ENCODE measurements at regions not wholly inside any gene's neighbourhood (a gene's known extent, or its start where the extent isn't known, plus 50 kb on each side); places are given as distances from the start of the nearest gene placed in this dataset.

DNA sequence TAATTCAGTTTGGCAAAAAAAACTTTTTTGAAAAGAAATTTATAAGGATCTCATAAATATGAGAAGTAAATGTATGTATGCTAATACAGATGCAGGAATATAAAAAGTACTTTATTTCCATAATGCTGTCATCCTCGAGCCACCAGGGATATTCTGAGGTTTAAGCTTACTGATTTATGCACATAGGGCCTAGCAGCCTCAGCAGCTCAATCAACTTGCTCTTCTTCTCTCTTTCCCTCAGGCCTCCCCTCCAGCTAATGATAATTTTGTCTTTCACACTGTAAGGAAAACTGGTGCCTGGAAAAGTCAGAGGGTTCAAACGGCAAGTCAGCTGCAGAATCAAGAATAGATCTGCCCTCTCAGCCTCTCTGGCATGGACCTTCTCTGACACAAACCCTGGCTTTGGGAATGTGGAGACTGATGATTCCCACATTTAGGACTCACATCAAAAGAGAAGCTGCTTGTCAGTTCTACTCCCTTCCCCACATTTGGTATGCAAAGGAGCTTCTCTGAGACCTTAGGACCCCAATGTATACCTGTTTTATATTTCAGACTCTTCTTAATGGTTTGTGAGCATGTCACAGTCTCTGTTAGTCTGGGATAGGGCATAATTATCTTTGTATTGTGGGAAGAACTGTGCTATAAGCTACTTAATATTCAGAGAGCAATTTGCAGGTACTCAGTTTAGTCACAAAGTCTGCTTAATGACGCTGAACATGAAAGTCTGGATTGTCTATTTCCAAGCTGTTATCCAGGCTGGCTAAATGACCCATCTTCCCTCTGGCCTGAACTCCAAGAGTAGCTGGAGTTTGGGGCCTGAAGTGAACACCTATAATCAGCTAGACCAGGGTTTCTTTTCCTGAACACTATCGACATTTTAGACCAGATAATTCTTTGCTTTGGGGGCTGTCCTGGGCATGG is 52.1 kb upstream of the DIPK1A start:
- DNase-seq, result no peak

DNA sequence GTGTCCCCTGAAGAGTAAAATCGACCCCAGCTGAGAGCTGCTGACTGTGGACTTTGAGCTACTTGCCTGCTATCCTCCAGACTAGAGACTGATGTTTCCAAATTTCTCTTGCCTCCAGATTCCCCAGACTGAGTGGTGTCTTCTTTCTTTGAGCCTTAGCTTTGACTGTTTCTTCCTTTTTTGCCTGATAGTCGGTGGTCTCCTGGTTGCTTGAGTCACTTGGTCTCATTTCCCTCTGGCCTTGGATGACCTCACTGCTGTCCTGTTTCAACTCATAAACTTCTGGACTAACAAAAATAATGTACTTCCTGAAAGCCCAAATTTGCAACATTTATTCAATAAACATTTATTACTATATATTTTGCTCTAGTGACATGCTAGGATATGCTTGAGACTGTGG is 52.9 kb upstream of the DIPK1A start:
- DNase-seq, result no peak

DNA sequence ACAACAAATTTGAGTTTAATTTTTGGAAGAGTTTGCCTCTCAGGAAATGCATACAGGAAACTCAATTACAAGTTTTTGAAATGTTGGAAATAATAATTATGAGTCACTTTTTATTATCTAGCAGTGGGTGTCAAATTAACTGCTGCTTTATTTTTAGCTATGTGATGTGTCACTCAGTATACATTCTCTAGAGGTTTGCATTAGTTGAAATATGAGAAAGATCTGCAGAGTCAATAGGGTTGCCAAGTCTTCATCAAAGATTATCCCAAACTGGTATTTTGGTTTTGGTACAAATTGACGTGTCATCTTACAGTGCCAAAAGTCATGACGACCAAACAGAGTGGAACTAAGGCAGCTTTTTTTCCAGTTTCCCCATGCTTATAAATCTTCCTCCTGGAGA is 54.3 kb upstream of the DIPK1A start:
- DNase-seq, result no peak

DNA sequence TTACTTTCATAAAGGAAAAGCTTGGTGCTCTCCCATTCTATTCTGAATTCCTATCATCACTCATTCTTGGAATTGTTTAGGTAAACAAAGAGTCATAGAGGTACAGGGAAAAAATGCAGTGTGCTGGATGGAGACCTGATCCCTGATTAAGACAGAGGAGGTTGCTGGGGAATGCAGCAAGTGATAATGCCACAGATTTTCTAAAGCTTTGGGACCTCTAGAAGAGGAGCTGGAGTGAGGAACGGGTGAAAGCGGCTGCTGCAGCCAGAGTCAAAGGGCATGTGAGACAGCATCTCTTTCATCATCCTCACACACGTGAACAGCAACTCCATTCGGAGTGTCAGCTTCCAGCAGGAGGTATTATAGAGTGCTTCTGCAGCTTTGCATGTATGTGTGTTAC is 54.9 kb upstream of the DIPK1A start:
- DNase-seq, result no peak

DNA sequence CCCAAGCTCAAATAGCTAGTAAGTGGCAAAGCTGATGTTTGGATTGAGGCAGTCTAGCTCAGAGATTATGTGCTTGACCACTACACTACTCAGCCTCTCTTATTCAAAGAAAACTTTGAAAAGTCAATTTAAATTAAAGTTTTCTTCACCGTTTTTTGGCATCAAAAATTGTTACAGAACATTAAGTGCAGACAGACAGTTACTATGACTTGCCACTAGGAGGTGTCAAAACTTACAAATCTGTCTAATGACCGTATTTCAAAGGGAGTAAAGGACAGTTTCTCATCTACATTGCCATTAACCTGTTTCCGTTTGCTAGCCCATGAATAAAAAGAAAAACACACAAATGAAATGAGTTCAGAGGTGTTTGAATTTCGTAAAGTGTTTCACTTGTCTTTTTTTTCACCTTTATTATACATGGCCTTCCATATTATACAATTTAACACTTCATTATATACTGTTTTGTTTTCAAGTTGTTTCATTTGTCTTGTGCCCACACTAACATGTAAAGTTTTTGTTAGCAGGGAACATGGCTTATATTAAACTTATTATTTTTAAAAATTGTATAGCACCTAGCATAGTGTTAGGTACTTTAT is 57.4 kb upstream of the MTF2 start:
- DNase-seq, result peak; percentile 57

DNA sequence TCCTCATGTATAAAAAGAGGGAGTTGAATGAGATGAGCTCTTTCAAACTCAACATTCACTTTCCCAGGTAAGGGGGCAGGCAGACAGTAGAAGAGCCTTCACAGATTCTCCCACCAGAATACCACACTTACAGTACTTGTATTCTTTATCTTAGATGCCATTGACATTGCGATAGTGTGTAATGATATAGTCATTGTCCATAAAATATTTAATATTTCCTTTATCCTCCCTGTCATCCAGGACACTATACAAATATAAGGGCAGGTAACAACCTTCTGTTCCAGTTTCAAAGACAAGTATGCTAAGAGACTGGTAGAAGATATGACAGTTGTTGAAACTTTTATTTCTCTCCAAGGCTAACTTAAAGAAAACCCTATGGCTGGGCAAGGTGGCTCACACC is 56.5 kb upstream of the MTF2 start:
- DNase-seq, result no peak

DNA sequence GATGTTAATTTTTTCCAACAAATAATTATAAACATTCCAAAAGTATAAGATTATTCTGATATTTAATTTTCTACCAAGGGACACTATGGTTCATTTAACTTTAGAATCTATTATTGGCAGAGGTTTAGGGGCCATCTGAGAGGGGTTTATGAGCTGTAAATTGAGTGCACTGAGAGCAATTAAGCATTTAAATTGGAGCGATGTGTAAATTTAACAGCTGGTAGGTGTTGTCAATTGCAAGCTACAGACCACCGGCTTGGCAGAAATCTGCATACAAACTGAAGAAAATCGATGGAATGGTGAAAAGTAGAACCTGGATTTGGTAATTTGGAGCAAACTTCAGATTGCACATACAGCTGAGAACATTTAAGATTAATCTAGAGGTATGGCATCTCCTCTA is 55.8 kb upstream of the MTF2 start:
- DNase-seq, result no peak

DNA sequence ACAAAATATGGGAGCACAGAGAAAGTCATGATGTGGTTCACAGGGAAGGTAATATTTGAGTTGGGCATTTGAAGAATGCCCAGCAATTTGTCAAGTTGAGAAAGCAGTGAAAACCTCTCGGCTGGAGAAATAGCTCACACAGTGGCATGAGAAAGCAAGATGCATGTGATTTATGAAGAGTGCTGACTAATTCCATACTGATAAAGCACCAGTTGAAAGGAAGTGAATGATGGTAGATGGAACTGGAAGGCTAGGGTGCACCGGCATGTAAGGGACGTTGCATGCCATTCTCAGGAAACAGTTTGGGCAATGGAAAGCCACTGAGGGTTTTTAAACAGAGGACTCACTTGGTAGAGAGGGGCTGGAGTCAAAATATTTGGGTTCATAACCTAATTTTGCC is 53.5 kb upstream of the MTF2 start:
- DNase-seq, result no peak

DNA sequence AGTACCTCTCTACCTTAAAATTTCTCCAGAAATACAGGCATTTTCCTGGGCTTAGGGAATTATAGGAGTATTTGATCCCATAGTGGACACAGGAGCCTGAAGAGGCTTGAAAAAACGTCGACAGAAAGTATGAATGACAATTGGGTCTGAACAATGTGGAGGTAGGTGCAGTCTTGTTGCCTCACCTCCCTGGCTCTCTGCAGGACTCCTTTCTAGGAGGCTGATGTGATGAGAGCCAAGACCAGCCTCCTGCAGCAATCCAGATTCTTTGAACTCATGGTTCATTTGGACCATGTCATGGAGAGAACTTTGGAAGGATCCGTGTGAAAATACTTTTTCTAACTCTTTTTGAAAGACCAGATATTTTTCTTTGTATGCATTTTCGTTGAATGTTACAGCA is 50.5 kb upstream of the MTF2 start:
- DNase-seq, result no peak

Measured in NCI-H345 (cell line).